Gastrocnemius medialis (tissue), 4 donors: ENCODE measurements at regions not wholly inside any gene's neighbourhood (a gene's known extent, or its start where the extent isn't known, plus 50 kb on each side); places are given as distances from the start of the nearest gene placed in this dataset.

Experiments used
- CTCF ChIP-seq, 5 experiments: fragments of 450-650 bp in 3 of 5; fragments of 200-600 bp in 2 of 5; sonication (generic) in 2 of 5; IDR thresholded peaks in 4 of 5; conservative IDR thresholded peaks in 1 of 5; 1 replicate in 4 of 5; 2 replicates in 1 of 5; pipeline ENCODE4 v1.5.1; 2016 to 2019; ENCODE audit warnings: antibody characterized with exemption in 5 of 5, mild to moderate bottlenecking in 3 of 5, moderate library complexity in 3 of 5
- POLR2A ChIP-seq, 2 donors: fragments of 450-650 bp; IDR thresholded peaks; one replicate each; pipeline ENCODE4 v1.6.1; 2017; ENCODE audit warnings: antibody characterized with exemption in 2 of 2, mild to moderate bottlenecking in 2 of 2, moderate library complexity in 2 of 2

GRCh38 chr10:33533612-33534011 lies 199.1 kb upstream of the NRP1 start:
- TF ChIP-seq CTCF (IDR thresholded peaks at IDR 0.05 in 4 of 5, conservative IDR thresholded peaks at IDR 0.05 in 1 of 5) (no peak), POLR2A (IDR thresholded peaks at IDR 0.05) (no peak)
